NCI-H69 (cell line): ENCODE measurements at regions not wholly inside any gene's neighbourhood (a gene's known extent, or its start where the extent isn't known, plus 50 kb on each side); places are given as distances from the start of the nearest gene placed in this dataset.
"Not testable (repeated sequence)": the region's sequence is repeated elsewhere in the genome, so short reads cannot be mapped to it uniquely, and the experiment has no call there.

Source experiments
- DNase-seq: peaks from one replicate; lab custom pipeline; 2025; lab: John Stamatoyannopoulos, UW

DNA sequence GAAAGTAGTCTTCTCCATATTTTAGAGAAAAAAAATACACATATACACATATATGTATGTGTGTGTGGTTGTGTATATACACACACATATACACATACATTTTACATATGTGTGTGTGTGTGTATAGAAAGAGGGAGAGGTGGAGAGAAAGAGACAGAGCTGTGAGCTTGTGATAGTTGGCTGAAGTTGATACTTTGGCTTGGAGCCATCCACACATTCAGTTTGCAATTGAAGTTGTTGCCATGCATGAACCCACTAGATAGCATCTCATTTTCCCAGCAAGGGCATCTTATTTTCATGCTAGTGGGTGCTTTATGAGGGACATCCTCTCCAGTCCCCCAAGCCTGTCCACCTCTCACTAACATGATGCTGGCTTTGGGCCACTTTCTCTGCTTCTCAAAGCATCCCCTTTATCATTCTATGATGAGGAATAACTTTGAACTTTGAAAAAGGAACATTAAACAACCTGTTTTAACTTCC lies 228.6 kb downstream of the ZNF621 start:
- no peak for DNase-seq

DNA sequence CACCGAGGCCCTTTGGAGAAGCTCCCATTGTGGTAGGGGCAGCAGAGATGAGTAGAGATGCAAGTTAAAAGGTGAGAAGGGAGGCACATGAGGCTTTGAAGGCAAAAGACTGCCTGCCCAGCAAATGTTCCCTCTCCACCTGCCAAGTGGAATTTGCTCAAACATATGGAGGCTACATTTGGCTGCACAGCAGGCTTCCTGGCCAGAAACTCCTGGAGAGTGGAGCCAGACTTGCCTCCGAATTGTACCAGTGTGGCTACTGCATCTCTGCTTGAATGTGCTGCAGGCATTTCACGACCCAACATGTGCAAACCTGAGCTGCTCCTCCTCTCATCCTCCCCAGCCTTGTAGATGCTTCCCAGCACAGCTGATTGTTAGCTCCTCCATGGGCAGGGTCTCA lies 229.2 kb downstream of the ZNF621 start:
- no peak for DNase-seq

DNA sequence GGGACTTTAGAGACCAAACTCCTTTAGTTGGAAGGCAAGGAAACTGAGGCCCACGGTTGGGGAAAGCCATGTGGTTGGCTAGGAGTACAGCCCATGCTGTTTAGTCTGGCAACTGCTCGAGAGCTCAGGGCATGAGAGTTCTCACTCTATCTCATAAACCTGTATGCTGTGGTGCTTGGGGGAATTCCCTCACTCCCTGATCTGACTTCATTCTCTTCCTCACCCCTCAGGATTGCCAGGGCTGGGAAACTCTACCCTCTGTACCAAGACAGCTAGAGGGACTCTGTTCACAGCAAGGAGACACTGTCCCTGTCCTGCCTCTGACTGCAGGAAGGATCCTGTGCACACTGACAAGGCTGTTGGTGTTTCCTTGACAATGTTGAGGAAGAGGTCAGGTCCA lies 230.2 kb downstream of the ZNF621 start:
- DNase-seq = no peak

DNA sequence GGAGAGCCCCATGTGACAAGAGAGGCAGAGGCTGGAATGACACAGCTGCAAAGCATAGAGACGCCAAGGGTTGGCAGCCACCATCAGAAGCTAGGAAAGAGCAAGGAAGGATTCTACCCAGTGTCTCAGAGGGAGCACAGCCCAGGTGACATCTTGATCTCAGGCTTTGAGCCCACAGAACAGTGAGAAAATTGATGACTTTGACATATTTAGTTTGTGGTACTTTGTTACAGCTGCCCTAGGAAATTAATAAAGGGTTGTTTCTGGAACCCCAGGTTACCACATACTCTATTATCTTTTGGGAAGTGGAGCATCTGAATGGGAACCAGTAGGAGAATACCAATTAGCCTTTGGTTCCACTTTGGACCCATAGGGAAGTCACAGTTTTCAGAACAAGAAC lies 231.7 kb downstream of the ZNF621 start:
- no peak for DNase-seq

DNA sequence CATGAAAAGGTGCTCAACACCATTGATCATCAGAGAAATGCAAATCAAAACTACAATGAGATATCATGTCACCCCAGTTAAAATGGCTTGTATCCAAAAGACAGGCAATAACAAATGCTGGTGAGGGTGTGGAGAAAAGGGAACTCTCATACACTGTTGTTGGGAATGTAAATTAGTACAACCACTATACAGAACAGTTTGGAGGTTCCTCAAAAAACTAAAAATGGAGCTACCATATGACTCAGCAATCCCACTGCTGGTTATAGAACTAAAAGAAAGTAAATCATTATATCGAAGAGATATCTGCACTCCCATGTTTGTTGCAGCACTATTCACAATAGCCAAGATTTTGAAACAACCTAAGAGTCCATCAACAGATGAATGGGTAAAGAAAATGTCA lies 238.0 kb downstream of the ZNF621 start:
- not testable (repeated sequence) for DNase-seq

DNA sequence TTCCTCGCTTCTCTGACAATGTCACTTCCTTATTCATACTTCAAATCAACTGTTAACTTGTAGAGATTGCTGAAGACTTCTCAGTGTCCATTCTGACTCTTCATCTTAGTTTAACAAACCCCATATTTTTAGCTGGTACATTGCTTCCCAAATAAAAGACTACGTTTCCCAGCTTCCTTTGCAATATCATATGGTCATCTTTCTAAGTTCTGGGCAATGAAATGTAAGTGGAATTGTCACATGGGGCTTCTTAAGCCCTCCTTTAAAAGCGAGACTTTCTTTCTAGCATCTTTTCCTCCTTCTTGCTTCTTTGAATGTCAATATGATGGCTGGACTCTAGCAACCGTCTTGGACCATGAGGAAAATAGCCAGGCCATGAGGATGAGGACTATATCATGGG lies 239.0 kb downstream of the ZNF621 start:
- DNase-seq = no peak

DNA sequence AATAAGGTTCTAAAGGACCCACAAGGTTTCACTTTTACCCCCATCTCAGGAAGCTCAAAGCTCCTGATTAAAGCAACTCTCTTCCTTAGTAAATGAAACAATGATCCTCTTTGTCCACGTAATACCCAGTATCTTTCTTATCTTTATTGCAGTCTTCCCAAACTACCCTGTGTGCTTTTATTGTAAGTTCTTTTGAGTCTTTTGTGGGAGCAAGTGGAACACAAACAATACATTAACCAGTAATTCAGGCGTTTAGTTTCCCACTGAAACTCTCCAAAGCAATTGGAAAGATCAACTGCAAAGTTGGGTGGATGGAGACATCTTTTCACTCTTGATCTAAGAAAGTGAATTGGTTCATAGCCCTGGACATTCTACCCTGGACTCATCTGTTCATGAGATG lies 240.0 kb downstream of the ZNF621 start:
- no peak for DNase-seq

DNA sequence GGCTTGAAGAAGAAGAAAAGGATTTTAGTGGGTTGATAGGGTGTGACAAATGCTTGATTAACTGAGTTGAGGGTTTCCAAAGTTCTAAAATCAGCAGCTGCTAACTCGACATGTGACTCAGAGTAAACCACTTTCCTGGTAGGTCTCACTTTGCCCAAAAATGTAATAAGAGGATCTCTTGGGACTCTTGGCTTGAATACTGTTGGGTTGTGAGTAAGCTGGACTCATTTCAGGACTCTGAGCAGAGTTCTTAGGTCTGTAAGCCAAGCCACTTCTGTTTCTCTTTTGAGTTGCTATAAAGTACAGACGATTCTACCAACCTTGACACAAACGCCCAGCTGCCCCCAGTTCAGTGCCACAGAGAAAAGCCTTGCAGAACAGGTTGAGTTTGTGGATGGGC lies 241.1 kb downstream of the ZNF621 start:
- DNase-seq = no peak

DNA sequence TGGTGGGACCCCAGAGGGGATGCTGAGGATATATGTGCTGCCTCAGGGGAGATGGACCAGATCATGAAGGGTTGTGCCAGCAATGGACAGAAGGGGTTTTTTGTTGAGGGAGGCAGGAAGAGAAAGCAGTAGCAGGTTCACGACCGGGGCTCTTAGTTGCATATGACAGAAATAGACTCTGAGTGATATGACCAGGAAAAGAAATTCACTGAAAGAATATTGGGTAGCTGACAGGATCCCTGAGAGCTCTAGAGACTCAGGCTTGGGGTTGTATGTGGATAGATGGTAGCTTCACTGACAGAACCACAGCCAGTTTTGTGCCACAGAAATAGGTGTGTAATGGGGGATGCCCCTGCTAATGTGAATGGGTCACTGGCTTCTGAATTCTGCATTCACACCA lies 241.6 kb downstream of the ZNF621 start:
- no peak for DNase-seq

DNA sequence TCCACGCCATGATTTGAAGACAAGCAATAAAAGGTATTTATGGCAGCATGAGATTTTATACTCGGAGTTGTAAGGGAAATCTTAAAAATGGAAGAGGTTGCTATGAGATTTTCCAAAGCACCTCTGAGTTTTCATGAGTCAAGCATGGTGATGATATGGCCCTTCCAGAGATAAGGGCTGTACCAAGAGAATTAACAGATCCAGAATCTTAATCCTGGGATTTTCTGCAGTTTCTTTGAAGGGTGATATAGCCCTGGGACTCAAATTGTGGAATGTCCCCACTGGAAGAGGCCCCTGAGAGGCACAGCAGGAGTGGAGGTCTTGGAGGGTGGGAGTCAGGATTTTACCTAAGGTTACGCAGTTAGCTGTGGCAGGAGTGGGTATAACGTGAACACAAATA lies 243.3 kb downstream of the ZNF621 start:
- DNase-seq = no peak

DNA sequence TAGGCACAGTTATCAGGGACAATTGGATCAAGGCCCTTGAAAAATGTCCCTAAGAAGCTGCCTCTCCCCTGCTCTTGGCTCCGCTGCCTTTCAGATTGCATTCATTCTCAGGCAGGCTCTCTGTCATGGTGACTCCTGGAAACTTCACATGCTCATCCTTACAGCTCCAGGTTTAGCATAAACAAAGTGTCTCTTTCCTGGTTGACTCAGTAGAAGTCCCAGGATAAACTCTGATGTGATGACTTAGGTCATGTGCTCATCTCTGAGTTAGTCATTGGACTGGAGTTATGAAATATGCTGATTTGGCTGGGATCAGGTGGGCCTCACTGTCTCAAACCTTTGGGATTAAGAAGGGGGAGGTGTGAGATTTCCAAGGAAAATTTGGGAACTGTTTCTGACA lies 243.8 kb downstream of the ZNF621 start:
- no peak for DNase-seq

DNA sequence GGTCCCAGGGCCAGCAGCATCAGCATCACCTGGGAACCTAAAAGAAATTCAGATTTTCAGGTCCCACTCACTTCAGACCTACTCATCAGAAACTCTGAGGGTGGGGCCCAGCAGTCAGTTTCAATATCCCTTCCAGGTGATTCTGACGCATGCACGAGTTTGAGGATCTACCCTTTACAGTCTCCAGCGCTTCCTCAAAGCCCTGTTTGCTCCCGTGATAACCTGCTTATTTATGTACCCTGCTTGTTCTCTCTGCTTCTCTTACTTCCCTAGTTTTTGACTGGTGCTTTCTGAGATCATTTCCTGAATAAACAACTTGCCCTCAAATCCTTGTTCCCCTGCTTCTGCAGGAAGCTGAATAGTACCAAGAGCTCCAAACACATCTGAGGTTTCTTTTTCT lies 245.3 kb downstream of the ZNF621 start:
- DNase-seq = no peak

DNA sequence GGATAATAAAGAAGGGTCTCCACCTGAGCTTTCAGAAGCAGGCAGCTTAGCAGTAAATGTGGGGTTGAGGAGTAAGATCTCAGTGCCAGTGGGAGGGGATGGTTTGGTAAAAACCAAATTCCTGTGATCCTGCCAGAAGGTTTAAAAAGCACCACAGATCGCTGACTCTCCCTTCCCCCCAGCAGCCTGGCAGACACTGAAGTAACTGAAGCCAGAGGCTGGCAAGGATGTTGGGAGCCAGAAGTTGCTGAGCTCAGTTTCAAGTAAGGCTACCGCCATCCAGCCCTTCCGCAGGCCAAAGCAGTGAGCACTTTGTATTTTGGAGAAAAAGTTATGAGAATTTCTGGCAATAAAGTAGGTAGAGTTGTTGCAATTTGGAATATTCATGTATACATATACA lies 246.4 kb downstream of the ZNF621 start:
- DNase-seq = no peak

DNA sequence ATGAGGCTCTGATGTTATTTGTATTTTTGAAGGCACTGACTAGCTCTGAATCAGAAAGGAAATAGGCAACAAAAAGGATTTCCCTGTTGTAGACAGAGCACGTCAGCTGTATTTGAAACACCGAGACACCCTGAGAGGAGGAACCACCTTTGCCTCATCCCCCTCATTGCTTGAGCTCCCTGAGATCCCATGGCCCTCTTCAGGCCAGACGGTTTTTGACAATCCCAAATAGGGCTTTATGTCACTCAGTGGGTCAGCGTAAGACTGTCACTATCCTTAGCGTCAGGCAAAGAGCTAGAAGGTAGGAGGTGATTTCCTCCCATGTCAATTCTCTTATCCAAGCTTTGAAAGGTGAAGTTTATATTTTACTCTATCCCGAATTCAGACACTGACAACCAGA lies 254.3 kb downstream of the ZNF621 start:
- DNase-seq = no peak

DNA sequence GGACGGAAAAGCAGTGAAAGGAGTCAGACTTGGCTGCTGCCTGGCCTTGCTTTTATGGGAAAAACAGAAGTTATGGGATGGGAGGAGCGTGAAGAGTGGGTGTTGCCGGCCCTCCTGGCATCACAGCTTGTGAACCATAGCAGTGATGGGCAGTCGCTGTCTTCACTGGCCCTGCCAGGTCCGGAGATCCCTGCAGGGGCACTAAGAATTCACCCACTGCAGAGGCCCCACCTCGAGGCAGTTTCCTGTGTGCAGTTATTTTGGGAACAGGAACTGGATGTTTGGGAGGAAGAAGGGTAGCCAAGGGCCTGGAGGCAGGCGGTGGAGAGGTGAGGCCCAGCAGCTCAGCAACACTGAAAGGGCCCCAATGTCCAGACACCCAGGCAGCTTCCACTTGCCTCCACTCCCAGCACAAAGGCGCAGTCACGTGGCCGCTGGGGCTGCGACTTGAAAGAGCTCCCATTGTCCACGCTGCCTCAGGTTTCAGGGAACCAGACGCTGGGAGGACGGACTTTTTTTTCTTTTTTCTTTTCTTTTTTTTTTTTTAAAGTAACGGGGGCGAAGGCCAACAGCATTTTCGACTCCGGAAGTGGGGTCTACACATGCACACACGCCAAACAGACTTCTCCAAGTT lies 255.6 kb downstream of the ZNF621 start:
- DNase-seq = peak; percentile 63

DNA sequence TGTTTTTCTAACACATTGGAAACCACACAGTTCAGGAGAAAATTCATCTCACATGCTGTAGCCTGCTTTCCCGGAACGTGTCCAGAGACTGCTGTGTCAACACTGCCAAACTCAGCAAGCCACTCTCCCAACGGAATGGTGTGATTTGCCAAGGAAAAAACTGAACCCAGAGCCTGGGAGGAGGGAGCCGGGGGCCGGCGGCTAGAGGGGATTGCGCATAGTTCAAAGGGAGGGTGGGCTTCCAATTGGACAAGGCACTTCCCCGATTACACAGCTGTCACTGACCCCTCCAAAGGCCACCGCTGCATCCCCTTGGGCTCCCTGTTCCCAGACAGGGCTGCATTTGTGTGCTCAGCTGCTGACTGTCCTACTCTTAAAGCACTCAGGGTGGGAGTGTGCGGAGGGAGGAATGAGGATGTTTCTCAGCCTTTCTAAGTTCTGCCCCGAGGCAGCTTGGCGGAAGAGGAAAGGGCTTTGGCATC lies 256.2 kb downstream of the ZNF621 start:
- DNase-seq = peak; percentile 44

DNA sequence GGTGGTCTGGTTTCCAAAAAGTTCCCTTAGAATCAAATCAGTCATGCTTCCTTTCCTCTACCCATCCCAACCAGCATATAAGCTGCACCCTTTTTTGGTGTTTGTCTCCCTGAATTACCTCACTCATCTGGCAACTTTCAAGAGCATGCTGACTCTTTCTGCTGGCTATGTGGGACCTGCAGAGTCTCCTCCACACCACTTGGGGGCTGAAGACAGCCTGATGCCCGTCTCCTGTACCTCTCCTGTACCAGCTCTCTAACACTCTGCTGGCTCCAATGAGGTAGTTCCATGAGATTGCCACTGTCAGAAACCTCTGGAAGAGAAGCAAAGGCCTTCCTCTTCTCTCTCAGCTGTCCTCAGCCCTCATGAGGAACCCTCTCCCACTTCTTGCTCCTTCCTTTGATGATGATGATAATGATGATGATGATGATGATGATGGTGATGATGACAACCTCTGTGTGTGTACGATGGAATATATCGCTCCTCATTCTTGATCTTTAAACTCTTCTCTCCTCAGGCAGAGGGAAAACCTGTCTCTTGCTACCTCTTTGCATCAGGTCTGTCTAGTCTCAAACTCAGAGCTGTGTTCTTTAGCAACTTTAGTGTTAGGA lies 257.5 kb downstream of the ZNF621 start:
- DNase-seq = no peak

DNA sequence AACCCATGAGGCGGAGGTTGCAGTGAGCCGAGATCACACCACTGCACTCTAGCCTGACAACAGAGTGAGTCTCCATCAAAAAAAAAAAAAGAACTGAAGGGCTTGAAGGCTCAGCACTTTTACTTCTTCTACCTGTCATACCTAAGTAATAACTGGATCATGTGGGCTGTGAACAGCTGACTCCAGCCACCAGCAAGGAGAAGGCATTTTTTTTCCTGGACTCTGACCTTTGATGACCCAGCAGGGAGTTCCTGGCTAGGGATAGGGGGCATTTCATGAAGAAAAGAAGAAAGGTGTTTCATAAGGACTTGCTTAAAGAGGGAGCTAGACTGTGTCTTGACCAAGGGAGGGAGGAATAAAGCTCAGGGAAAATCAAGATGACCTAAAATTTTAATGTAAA lies 266.0 kb downstream of the ZNF621 start:
- no peak for DNase-seq

DNA sequence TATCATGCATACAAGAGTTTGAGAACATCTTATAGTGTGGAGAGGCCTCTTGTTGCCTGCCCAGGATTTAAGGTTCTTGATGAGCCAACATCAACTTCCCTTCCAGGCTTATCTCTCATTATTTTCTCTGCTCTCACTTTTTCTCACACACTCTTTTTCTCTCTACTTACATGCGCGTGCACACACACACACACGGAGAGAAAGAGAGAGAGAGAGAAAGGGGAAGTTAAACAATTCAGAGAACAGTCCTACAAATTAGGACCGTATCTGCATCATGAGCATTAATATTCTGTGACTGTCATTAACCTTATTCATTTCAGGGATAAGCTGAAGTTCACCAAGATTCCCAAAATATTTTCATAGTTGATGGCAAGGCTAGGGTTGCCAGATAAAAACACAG lies 269.0 kb downstream of the ZNF621 start:
- no peak for DNase-seq

DNA sequence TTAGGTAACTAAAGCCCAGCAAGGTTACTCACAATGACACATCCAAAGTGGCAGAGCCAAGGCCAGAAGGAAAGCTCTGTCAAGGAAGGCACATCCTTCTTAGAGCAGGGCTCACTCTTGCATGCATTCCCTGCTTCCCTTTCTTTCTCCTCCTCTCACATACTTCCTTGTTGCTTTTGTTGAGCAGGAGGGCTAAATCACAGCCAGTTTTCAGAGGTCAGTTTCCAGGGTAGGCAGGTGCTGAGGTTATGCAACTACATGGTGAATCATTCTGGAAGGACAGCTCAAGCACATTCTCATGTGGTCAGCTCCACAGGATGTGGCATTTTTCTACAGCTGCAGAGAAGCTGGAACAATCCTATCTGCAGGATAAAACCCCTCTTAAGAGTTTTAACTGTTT lies 275.6 kb downstream of the ZNF621 start:
- no peak for DNase-seq

DNA sequence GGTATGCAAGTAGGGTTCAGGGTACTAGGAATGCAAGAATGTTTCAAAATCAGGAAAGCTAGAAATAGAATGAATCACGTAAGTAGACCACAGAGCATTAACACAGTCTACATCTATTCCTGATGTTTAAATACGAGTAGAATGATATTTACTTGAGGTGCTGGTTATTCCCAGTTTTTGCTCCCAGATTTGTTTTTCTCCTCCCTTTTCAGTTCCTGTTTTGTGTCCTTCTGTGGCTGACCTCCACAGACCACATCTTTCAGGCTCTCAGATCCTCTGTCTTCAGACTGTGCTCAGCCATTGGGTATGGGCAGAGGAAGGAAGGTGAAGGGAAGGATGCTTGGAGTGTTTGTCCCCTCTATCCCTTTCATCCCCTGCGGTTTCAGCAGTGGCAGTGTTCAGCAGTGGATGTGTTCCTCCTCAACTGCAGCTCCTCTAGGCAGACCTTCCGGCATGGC lies 276.6 kb downstream of the ZNF621 start:
- no peak for DNase-seq

DNA sequence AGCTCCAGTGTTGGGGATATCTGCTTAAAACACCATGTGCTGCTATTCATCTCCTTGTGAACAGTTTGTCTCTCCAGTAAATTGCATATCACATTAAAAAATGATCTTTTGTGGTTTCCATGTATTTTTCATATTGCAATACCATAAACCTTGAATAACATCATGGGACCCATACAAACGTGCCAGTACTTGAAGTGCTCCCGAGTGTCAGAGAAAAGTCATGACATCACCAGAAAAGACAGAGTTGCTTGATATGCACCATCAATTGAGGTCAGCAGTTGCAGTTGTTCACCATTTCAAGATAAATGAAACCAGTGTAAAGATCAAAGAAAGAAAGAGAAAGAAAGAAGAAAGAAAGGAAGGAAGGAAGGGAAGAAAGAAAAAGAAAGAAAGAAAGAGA lies 278.6 kb downstream of the ZNF621 start:
- DNase-seq = no peak

DNA sequence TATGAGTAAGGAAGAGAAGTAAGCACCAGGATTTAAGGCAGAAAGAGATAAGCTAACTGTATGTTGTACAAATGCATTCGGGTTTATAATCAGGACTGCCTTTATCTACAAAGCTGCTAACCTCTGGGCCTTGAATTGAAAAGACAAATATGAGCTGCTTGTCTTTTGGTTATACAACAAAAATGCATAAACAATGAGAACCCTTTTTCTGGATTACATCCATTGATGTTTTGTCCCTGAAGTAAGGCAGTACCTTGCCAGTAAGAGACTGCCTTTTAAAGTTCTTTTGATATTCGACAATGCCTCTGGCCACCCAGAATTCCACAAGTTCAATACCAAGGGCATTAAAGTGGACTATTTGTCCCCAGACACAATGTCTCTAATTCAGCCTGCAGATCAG lies 280.7 kb downstream of the ZNF621 start:
- no peak for DNase-seq

DNA sequence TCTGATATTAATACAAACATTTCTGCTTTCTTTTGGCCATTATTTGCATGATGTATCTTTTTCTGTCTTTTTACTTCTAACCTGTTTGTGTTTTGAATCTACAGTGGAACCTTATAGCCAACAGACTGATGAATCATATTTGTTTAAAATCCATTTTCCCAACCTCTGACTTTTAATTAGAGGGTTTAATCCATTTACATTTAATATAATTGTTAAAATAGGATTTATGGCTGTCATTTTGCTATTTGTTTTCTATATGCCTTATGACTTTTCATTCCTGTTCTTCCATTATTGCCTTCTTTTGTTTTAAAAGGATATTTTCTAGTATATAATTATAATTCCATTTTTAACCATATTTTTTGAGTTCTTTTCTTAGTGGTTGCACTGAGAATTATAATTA lies 286.1 kb downstream of the ZNF621 start:
- DNase-seq = no peak
